ENCODE measurements at regions not wholly inside any gene's neighbourhood (a gene's known extent, or its start where the extent isn't known, plus 50 kb on each side); places are given as distances from the start of the nearest gene placed in this dataset.

DNA sequence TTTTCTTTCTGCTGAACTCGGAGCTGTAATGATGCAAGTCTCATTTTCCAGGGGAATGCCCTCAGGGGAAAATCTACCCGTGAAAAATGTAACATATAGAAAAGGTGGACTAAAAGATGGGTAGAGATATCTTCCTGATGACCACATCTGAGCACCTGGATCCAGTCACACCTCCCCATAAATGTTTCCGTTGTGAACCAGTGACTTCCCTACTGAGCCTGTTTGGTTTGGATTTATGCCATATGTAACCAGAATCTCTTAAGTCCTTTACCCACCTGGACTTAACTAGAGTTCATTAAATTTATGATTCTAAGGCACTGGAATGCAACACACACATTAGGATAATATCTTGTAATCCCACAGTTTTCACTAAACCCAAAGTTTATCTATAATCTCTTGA is 171.1 kb downstream of the ZNF330 start:
- Histone ChIP-seq H3K36me3 (ENCODE audit: control insufficient read depth in 3 of 3, insufficient read depth in 3 of 3, low read length in 3 of 3) (no peaks in the 10 kb centered on the region), H3K4me3 (ENCODE audit: low read length in 3 of 3) (no peak overlapping the region), H3K9me3 (ENCODE audit: control insufficient read depth in 3 of 3, low read length in 3 of 3) (no peaks in the 10 kb centered on the region), H3K4me1 (ENCODE audit: control insufficient read depth in 3 of 3, insufficient read depth in 3 of 3, low read length in 3 of 3) (no peaks in the 10 kb centered on the region), H3K27ac (ENCODE audit: low read depth, low read length) (no peak overlapping the region), H3K27me3 (ENCODE audit: control insufficient read depth in 3 of 3, insufficient read depth in 3 of 3, low read length in 3 of 3) (no peaks in the 10 kb centered on the region), H3K9ac (ENCODE audit: low read depth in 1 of 3, low read length in 3 of 3) (no peak overlapping the region)

DNA sequence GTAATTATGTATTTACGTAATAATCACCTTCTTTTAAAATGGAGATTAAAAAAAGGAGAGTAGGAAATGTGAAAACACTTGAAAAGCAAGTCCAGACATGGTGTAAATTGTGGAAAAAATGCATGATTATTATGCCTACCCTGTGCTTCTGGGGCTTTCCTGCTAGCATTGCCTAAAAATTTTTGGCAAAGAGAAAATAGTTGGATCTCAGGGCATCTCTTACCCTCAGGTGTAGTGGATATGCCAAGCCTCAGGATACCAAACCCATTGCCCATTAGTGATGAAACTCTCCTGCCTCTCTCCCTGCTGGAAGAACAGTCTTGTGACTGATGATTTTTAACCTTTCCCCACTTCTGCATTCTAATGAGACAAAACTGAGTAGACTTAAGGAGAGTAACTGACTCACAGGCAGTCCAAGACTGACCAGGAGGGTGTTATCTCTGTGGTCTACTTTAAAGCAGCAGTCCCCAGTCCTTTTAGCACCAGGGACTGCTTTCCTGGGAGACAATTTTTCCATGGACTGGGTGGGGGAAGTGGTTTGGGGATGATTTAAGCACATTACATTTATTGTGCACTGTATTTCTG is 174.6 kb downstream of the ZNF330 start:
- no peaks in the 10 kb centered on the region for H3K9me3 ChIP-seq (ENCODE audit: control insufficient read depth in 3 of 3, low read length in 3 of 3)
- no peaks in the 10 kb centered on the region for H3K4me1 ChIP-seq (ENCODE audit: control insufficient read depth in 3 of 3, insufficient read depth in 3 of 3, low read length in 3 of 3)
- no peaks in the 10 kb centered on the region for H3K27me3 ChIP-seq (ENCODE audit: control insufficient read depth in 3 of 3, insufficient read depth in 3 of 3, low read length in 3 of 3)
- H3K9ac ChIP-seq (ENCODE audit: low read depth in 1 of 3, low read length in 3 of 3) = no peak overlapping the region
- no peak overlapping the region for H3K4me3 ChIP-seq (ENCODE audit: low read length in 3 of 3)
- H3K36me3 ChIP-seq (ENCODE audit: control insufficient read depth in 3 of 3, insufficient read depth in 3 of 3, low read length in 3 of 3) = no peaks in the 10 kb centered on the region
- H3K27ac ChIP-seq (ENCODE audit: low read depth, low read length) = no peak overlapping the region

DNA sequence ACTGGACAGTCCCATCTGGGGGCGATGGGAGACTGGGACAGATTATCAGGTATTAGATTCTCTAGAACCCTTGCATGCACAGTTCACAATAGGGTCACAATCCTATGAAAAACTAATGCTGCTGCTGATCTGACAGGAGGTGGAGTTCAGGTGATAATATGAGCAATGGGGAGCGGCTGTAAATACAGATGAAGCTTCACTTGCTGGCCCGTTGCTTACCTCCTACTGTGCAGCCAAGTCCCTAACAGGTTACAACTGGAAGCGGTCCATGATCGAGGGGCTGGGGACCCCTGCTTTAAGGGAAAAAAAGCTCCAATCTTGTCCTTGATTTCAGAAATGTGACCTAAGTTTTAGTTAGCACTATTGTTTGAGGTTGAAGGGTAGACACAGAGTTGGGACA is 175.2 kb downstream of the ZNF330 start:
- H3K27ac ChIP-seq (ENCODE audit: low read depth, low read length) = no peak overlapping the region
- H3K36me3 ChIP-seq (ENCODE audit: control insufficient read depth in 3 of 3, insufficient read depth in 3 of 3, low read length in 3 of 3) = no peaks in the 10 kb centered on the region
- H3K4me1 ChIP-seq (ENCODE audit: control insufficient read depth in 3 of 3, insufficient read depth in 3 of 3, low read length in 3 of 3) = no peaks in the 10 kb centered on the region
- H3K9ac ChIP-seq (ENCODE audit: low read depth in 1 of 3, low read length in 3 of 3) = no peak overlapping the region
- H3K4me3 ChIP-seq (ENCODE audit: low read length in 3 of 3) = no peak overlapping the region
- H3K27me3 ChIP-seq (ENCODE audit: control insufficient read depth in 3 of 3, insufficient read depth in 3 of 3, low read length in 3 of 3) = no peaks in the 10 kb centered on the region
- H3K9me3 ChIP-seq (ENCODE audit: control insufficient read depth in 3 of 3, low read length in 3 of 3) = no peaks in the 10 kb centered on the region

DNA sequence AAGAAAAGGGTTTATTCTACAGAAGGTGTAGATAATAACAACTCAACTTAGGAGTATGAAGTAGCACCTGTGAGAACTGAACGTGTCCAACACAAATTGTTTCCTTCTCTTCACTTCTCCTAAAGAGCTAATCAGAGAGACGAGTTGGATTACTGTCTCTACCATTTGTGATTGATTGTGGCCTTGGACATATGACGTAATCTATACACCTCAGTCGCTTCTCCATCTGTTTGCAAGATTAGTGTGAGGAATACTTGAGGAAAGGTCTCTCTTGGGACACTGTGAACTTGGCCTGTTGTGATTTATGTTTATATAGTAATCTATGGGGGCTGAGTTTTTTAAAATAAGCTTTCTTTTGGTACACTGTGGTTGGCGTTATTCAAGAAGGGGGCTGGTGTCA is 182.0 kb downstream of the ZNF330 start:
- Histone ChIP-seq H3K4me3 (ENCODE audit: low read length in 3 of 3) (no peak overlapping the region), H3K36me3 (ENCODE audit: control insufficient read depth in 3 of 3, insufficient read depth in 3 of 3, low read length in 3 of 3) (no peaks in the 10 kb centered on the region), H3K9me3 (ENCODE audit: control insufficient read depth in 3 of 3, low read length in 3 of 3) (no peaks in the 10 kb centered on the region), H3K9ac (ENCODE audit: low read depth in 1 of 3, low read length in 3 of 3) (no peak overlapping the region), H3K4me1 (ENCODE audit: control insufficient read depth in 3 of 3, insufficient read depth in 3 of 3, low read length in 3 of 3) (no peaks in the 10 kb centered on the region), H3K27me3 (ENCODE audit: control insufficient read depth in 3 of 3, insufficient read depth in 3 of 3, low read length in 3 of 3) (no peaks in the 10 kb centered on the region), H3K27ac (ENCODE audit: low read depth, low read length) (no peak overlapping the region)

DNA sequence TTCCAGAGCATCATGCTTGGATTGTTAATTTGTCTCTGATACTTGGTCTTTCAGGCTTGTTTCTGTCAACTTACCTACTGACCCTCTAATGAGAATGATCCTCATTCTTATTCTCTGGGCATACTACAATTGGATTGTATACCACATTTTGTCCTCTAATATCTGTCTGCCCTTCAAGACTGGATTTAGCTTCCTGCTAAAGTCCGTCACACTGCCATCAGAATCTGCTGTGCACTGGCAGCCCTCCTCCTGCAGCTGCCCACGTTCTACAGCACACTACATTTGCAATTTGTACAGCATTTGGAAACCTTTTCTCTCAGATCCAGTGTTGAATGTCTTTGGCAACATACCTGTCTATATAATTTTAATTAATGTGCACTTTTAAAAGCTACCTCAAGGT is 183.1 kb downstream of the ZNF330 start:
- no peaks in the 10 kb centered on the region for H3K4me1 ChIP-seq (ENCODE audit: control insufficient read depth in 3 of 3, insufficient read depth in 3 of 3, low read length in 3 of 3)
- no peaks in the 10 kb centered on the region for H3K9me3 ChIP-seq (ENCODE audit: control insufficient read depth in 3 of 3, low read length in 3 of 3)
- H3K9ac ChIP-seq (ENCODE audit: low read depth in 1 of 3, low read length in 3 of 3) = no peak overlapping the region
- H3K27me3 ChIP-seq (ENCODE audit: control insufficient read depth in 3 of 3, insufficient read depth in 3 of 3, low read length in 3 of 3) = no peaks in the 10 kb centered on the region
- no peaks in the 10 kb centered on the region for H3K36me3 ChIP-seq (ENCODE audit: control insufficient read depth in 3 of 3, insufficient read depth in 3 of 3, low read length in 3 of 3)
- no peak overlapping the region for H3K27ac ChIP-seq (ENCODE audit: low read depth, low read length)
- no peak overlapping the region for H3K4me3 ChIP-seq (ENCODE audit: low read length in 3 of 3)

DNA sequence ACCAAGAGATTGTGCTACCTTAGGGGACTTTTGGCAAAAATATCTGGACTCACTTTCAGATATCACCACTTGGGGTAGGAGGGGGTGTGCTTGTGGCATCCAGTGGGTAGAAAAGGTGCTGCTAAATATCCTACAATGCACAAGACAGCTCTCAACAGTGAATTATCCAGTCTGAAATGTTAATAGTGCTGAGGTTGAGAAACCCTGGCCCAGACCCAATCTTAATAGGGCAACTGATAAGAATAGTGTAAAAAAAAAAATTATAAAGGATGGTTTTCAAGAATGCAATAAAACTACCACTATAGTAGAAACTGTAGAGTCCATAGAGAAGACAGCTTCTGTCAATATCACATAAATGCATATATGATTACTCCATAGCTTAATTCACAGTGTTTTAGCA is 185.5 kb downstream of the ZNF330 start:
- H3K4me3 ChIP-seq (ENCODE audit: low read length in 3 of 3) = no peak overlapping the region
- H3K27ac ChIP-seq (ENCODE audit: low read depth, low read length) = no peak overlapping the region
- no peaks in the 10 kb centered on the region for H3K27me3 ChIP-seq (ENCODE audit: control insufficient read depth in 3 of 3, insufficient read depth in 3 of 3, low read length in 3 of 3)
- H3K9me3 ChIP-seq (ENCODE audit: control insufficient read depth in 3 of 3, low read length in 3 of 3) = no peaks in the 10 kb centered on the region
- H3K36me3 ChIP-seq (ENCODE audit: control insufficient read depth in 3 of 3, insufficient read depth in 3 of 3, low read length in 3 of 3) = no peaks in the 10 kb centered on the region
- no peaks in the 10 kb centered on the region for H3K4me1 ChIP-seq (ENCODE audit: control insufficient read depth in 3 of 3, insufficient read depth in 3 of 3, low read length in 3 of 3)
- no peak overlapping the region for H3K9ac ChIP-seq (ENCODE audit: low read depth in 1 of 3, low read length in 3 of 3)

DNA sequence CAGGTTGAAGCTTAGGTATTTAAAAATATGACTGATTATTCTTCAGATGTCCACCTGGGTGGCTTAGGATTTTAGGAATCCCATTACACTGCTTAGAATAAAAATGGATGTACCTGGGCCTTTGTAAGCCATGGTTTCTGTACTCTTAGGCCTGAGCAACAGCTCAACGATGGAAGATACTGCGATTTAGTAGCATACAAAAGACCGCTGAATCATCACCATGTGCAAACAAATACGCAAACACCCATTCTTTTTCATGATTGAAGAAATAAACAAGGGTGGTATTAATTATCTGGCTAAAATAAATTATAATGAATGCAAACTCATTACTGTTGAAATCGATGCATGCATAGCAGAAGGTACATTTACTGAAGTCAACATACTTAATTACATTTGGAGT is 188.9 kb downstream of the ZNF330 start:
- Histone ChIP-seq H3K9me3 (ENCODE audit: control insufficient read depth in 3 of 3, low read length in 3 of 3) (no peaks in the 10 kb centered on the region), H3K27me3 (ENCODE audit: control insufficient read depth in 3 of 3, insufficient read depth in 3 of 3, low read length in 3 of 3) (no peaks in the 10 kb centered on the region), H3K36me3 (ENCODE audit: control insufficient read depth in 3 of 3, insufficient read depth in 3 of 3, low read length in 3 of 3) (no peaks in the 10 kb centered on the region), H3K4me1 (ENCODE audit: control insufficient read depth in 3 of 3, insufficient read depth in 3 of 3, low read length in 3 of 3) (no peaks in the 10 kb centered on the region), H3K27ac (ENCODE audit: low read depth, low read length) (no peak overlapping the region), H3K4me3 (ENCODE audit: low read length in 3 of 3) (no peak overlapping the region), H3K9ac (ENCODE audit: low read depth in 1 of 3, low read length in 3 of 3) (no peak overlapping the region)

DNA sequence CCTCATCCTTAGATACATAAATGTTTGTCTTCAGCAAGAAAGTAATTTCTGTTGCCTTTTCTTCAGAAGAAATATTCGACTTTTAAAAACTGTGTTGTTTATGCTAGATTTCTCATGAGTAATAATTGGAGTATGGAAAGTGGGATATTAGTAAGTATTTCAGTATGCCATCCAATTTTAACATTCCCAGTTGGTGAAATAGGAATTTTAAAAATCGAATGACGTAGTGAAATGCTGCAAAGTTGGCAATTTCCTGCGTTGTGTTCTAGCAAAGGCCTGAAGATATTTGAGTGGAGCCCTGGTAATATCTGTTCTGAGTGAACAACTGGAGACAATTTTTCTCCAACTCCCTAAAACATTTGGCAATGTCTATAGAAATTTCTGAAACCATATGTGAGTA is 190.1 kb downstream of the ZNF330 start:
- Histone ChIP-seq H3K4me3 (ENCODE audit: low read length in 3 of 3) (no peak overlapping the region), H3K4me1 (ENCODE audit: control insufficient read depth in 3 of 3, insufficient read depth in 3 of 3, low read length in 3 of 3) (no peaks in the 10 kb centered on the region), H3K9me3 (ENCODE audit: control insufficient read depth in 3 of 3, low read length in 3 of 3) (no peaks in the 10 kb centered on the region), H3K36me3 (ENCODE audit: control insufficient read depth in 3 of 3, insufficient read depth in 3 of 3, low read length in 3 of 3) (no peaks in the 10 kb centered on the region), H3K9ac (ENCODE audit: low read depth in 1 of 3, low read length in 3 of 3) (no peak overlapping the region), H3K27ac (ENCODE audit: low read depth, low read length) (no peak overlapping the region), H3K27me3 (ENCODE audit: control insufficient read depth in 3 of 3, insufficient read depth in 3 of 3, low read length in 3 of 3) (no peaks in the 10 kb centered on the region)

DNA sequence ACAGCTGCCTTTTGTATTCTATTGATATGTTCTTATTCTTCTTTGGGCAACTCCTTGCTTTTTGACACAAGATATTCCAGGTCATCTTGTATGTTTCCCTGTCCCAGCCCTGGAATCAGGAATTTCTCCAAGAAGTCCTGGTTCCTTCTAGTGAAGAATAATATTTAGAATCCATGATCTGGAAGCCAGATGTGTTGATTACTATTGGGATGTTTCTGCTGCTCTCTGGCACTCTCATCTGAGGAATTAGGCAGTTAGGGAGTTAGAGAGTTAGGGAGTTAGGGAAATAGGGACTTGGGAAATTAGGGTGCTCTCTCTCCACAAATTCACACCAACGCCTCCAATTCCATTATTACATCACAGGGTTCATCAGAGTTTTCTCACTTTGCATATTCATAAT is 191.2 kb downstream of the ZNF330 start:
- H3K36me3 ChIP-seq (ENCODE audit: control insufficient read depth in 3 of 3, insufficient read depth in 3 of 3, low read length in 3 of 3) = no peaks in the 10 kb centered on the region
- H3K27ac ChIP-seq (ENCODE audit: low read depth, low read length) = no peak overlapping the region
- H3K4me1 ChIP-seq (ENCODE audit: control insufficient read depth in 3 of 3, insufficient read depth in 3 of 3, low read length in 3 of 3) = peaks cover 0 to 3% (median 0%) of the 10 kb centered on the region in 3 donors
- H3K4me3 ChIP-seq (ENCODE audit: low read length in 3 of 3) = no peak overlapping the region
- H3K9ac ChIP-seq (ENCODE audit: low read depth in 1 of 3, low read length in 3 of 3) = no peak overlapping the region
- H3K9me3 ChIP-seq (ENCODE audit: control insufficient read depth in 3 of 3, low read length in 3 of 3) = no peaks in the 10 kb centered on the region
- H3K27me3 ChIP-seq (ENCODE audit: control insufficient read depth in 3 of 3, insufficient read depth in 3 of 3, low read length in 3 of 3) = no peaks in the 10 kb centered on the region

DNA sequence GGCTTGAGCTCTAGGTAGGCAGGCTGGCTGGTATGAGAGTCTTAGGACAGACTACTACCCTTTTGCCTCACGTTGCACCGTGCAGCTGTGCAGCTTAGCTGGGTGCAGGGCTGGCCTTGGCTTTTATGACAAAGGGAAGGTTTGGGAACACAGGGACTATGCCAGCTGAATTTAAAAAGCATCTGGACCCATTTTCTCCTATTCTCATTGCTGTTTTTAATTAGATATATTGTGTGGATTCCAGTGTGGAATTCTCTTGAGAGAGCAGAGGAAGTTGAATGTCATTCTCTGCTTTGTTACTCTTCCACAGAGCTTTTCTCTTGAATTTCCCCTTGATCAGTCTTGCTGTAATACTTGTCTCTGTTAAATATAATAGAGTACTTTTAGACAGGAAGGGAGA is 192.7 kb downstream of the ZNF330 start:
- peaks cover 0 to 3% (median 0%) of the 10 kb centered on the region in 3 donors for H3K4me1 ChIP-seq (ENCODE audit: control insufficient read depth in 3 of 3, insufficient read depth in 3 of 3, low read length in 3 of 3)
- no peaks in the 10 kb centered on the region for H3K36me3 ChIP-seq (ENCODE audit: control insufficient read depth in 3 of 3, insufficient read depth in 3 of 3, low read length in 3 of 3)
- H3K27me3 ChIP-seq (ENCODE audit: control insufficient read depth in 3 of 3, insufficient read depth in 3 of 3, low read length in 3 of 3) = no peaks in the 10 kb centered on the region
- H3K9me3 ChIP-seq (ENCODE audit: control insufficient read depth in 3 of 3, low read length in 3 of 3) = no peaks in the 10 kb centered on the region
- H3K27ac ChIP-seq (ENCODE audit: low read depth, low read length) = no peak overlapping the region
- no peak overlapping the region for H3K4me3 ChIP-seq (ENCODE audit: low read length in 3 of 3)
- no peak overlapping the region for H3K9ac ChIP-seq (ENCODE audit: low read depth in 1 of 3, low read length in 3 of 3)

DNA sequence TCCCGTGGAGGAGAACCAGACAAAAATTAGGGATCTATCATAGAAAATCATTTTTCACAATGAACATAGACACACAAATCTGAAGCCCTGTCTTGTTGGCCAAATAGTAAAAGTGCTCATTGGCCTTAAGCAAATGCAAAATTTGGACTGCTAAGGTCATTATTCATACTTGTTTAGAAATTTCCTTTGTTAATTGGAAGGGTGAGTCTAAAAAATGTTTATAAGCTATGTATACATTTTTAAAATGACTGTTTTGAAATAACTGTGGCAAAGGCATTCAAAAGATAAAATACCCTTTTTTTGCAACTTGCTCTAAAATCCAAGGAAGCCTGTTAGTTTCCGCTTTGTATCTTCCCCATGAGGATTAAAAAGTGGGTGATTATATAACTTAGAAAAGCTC is 195.0 kb downstream of the ZNF330 start:
- Histone ChIP-seq H3K36me3 (ENCODE audit: control insufficient read depth in 3 of 3, insufficient read depth in 3 of 3, low read length in 3 of 3) (no peaks in the 10 kb centered on the region), H3K27ac (ENCODE audit: low read depth, low read length) (no peak overlapping the region), H3K9ac (ENCODE audit: low read depth in 1 of 3, low read length in 3 of 3) (no peak overlapping the region), H3K9me3 (ENCODE audit: control insufficient read depth in 3 of 3, low read length in 3 of 3) (no peaks in the 10 kb centered on the region), H3K4me1 (ENCODE audit: control insufficient read depth in 3 of 3, insufficient read depth in 3 of 3, low read length in 3 of 3) (peaks cover 0 to 3% (median 0%) of the 10 kb centered on the region in 3 donors), H3K4me3 (ENCODE audit: low read length in 3 of 3) (no peak overlapping the region), H3K27me3 (ENCODE audit: control insufficient read depth in 3 of 3, insufficient read depth in 3 of 3, low read length in 3 of 3) (no peaks in the 10 kb centered on the region)

Data from skeletal muscle tissue (tissue), 3 donors.